ENCODE measurements at regions not wholly inside any gene's neighbourhood (a gene's known extent, or its start where the extent isn't known, plus 50 kb on each side); places are given as distances from the start of the nearest gene placed in this dataset.
"Not testable (repeated sequence)": the region's sequence is repeated elsewhere in the genome, so short reads cannot be mapped to it uniquely, and the experiment has no call there.

- not testable (repeated sequence) for TF ChIP-seq CTCF (IDR thresholded peaks at IDR 0.05; ENCODE audit: low read length); EZH2 (optimal IDR thresholded peaks at IDR 0.05; ENCODE audit: low read depth, low read length); EZH2phosphoT487 (IDR thresholded peaks at IDR 0.05; ENCODE audit: low read length)
These were observed 474.0 kb downstream of the SPATA31A6 start for GRCh38 chr9:42657496-42657895.
